T-helper 9 cell (primary cell): ENCODE measurements at regions not wholly inside any gene's neighbourhood (a gene's known extent, or its start where the extent isn't known, plus 50 kb on each side); places are given as distances from the start of the nearest gene placed in this dataset.
"Not testable (repeated sequence)": the region's sequence is repeated elsewhere in the genome, so short reads cannot be mapped to it uniquely, and the experiment has no call there.

ENCODE experiments used
- DNase-seq: peaks from one replicate; pipeline ENCODE4 v3.0.0-alpha.2; 2020

DNA sequence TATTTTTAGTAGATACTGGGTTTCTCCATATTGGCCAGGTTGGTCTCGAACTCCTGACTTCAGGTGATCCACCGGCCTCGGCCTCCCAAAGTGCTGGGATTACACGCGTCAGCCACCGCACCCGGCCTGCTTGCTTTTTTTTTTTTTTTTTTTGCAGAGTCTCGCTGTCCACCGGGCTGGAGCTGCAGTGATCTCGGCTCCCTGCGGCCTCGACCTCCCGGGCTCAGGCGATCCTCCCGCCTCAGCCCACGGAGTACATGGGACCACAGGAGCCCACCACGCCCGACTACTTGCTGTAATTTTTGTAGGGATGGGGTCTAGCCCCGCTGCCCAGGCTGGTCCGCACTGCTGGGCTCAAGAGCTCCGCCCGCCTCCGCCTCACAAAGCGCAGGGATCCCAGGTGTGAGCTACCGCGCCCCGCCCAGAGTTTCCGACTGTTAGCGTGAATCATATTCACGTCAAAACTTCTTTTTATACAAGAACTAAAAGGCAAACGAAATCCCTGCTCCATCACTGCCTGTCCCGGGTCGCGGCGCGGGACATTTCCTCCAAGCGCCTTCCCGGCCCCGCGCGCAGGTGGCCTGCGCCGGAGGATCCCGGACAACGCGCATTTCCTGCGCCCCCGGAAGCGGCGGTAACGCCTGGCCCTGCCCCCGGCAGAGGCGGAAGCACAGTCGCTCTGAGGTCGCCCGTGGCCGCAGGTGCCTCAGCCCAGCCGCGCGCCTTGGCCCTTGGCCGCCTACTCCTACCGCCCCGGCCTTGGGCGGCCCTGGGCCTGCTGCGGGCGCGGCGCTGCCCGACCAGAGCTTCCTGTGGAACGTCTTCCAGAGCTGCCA lies 50.9 kb upstream of the APOD start:
- not testable (repeated sequence) for DNase-seq
